ENCODE measurements at regions not wholly inside any gene's neighbourhood (a gene's known extent, or its start where the extent isn't known, plus 50 kb on each side); places are given as distances from the start of the nearest gene placed in this dataset.

DNA sequence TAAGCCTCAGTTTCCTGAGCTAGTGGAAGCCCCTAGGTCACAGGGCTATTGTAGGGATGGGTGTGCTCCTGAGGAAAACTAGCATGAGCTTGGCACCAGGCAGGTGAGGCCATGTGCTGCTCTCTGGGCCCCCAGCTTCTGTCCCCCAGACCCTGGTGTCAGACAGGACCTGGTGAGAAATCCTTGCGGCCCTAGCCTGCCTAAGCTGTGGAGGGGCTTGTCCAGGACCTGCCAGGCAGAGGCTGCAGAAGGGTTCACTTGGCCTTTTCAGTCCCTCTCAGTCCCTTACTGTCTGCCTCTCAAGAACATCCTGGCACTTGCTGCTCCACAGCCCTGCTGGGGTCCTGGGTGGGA, 58.4 kb downstream of the ZFP36L2 start:
- peak overlapping the region; percentile 88 to 96 (median 94) for H3K27ac ChIP-seq
- no peaks in the 10 kb centered on the region for H3K27me3 ChIP-seq
- H3K36me3 ChIP-seq, result no peaks in the 10 kb centered on the region
- no CpG with 5 or more reads among the region's 1 CpG for WGBS, 2 donors (ENCODE audit: low coverage in 1 of 2)
- intact Hi-C loops (cut with DNase I; ENCODE audit: low total_unique reads) (no loop called here), in situ Hi-C loops (cut with MboI; ENCODE audit: low pct_ligation_motif_present in 1 of 4, low pct_unique_long_range_greater_than_20kb in 1 of 4, low sequenced_read_pairs in 3 of 4) (loop anchor here in 2 of 4 donors (5.0 to 10.0 kb wide), 2 partner anchors 47 to 49 kb away; no protein-coding TSS in a partner anchor)
- H3K4me1 ChIP-seq, result peaks cover 27 to 71% (median 49%) of the 10 kb centered on the region in 4 donors
- DNase-seq, result no peak
- no peak overlapping the region for H3K4me3 ChIP-seq
- no peaks in the 10 kb centered on the region for H3K9me3 ChIP-seq
- no peak for TF ChIP-seq POLR2A (IDR thresholded peaks at IDR 0.05)
- TF ChIP-seq, protein P1, sequence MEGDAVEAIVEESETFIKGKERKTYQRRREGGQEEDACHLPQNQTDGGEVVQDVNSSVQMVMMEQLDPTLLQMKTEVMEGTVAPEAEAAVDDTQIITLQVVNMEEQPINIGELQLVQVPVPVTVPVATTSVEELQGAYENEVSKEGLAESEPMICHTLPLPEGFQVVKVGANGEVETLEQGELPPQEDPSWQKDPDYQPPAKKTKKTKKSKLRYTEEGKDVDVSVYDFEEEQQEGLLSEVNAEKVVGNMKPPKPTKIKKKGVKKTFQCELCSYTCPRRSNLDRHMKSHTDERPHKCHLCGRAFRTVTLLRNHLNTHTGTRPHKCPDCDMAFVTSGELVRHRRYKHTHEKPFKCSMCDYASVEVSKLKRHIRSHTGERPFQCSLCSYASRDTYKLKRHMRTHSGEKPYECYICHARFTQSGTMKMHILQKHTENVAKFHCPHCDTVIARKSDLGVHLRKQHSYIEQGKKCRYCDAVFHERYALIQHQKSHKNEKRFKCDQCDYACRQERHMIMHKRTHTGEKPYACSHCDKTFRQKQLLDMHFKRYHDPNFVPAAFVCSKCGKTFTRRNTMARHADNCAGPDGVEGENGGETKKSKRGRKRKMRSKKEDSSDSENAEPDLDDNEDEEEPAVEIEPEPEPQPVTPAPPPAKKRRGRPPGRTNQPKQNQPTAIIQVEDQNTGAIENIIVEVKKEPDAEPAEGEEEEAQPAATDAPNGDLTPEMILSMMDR (IDR thresholded peaks at IDR 0.05), result no peak
- TF ChIP-seq POLR2AphosphoS5 (IDR thresholded peaks at IDR 0.05), result no peak
- TF ChIP-seq EP300 (IDR thresholded peaks at IDR 0.05; ENCODE audit: low read depth), result no peak

DNA sequence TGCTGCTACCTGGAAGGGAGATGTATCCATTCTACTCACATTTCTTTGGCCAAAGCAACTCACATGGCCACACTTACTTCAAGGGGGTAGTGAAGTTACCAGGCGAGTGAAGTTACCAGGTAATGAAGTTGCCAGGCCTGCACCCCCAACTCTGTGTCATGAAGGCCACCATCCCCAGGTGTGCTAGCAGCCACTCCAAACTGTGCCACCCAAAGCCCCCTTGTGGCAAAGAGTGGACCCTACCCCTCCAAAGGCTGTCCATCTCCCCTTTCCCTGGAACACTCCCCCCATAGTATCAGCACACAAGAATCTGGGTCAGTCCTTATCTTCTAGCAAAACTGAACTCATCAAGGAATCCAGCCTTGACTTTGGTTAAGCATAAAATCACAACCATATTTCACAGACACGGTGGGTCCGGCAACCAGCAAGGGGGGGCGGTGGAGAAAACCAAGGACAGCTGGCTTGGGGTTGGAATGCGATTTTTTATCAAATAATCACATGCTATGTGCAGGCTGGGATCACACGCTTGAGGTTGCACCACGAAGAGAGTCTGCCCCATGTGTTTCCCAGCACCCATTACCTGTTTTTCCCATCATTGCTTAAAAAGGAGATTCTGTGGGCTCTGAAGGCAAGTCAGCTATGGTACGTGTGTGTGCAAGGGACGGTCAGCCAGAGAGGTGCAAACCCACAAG, 60.9 kb downstream of the ZFP36L2 start:
- TF ChIP-seq, protein P1 (IDR thresholded peaks at IDR 0.05), result no peak
- TF ChIP-seq POLR2AphosphoS5 (IDR thresholded peaks at IDR 0.05) (no peak), EP300 (IDR thresholded peaks at IDR 0.05; ENCODE audit: low read depth) (no peak), POLR2A (IDR thresholded peaks at IDR 0.05) (no peak)
- no peak for DNase-seq
- Histone ChIP-seq H3K4me3 (no peak overlapping the region), H3K36me3 (no peaks in the 10 kb centered on the region), H3K27ac (peak overlapping the region; percentile 93 to 95 (median 94)), H3K9me3 (no peaks in the 10 kb centered on the region), H3K27me3 (no peaks in the 10 kb centered on the region), H3K4me1 (peaks cover 24 to 75% (median 60%) of the 10 kb centered on the region in 4 donors)
- in situ Hi-C loops (cut with MboI; ENCODE audit: low pct_ligation_motif_present in 1 of 4, low pct_unique_long_range_greater_than_20kb in 1 of 4, low sequenced_read_pairs in 3 of 4), result loop anchor here in 2 of 4 donors (5.0 to 10.0 kb wide), 2 partner anchors 49 to 52 kb away; no protein-coding TSS in a partner anchor
- intact Hi-C loops (cut with DNase I; ENCODE audit: low total_unique reads), result no loop called here
- 92% methylated on average over 9 of the region's 9 CpGs; no CpG with 5 or more reads in 1 of the 2 donors for WGBS, 2 donors (ENCODE audit: low coverage in 1 of 2)

DNA sequence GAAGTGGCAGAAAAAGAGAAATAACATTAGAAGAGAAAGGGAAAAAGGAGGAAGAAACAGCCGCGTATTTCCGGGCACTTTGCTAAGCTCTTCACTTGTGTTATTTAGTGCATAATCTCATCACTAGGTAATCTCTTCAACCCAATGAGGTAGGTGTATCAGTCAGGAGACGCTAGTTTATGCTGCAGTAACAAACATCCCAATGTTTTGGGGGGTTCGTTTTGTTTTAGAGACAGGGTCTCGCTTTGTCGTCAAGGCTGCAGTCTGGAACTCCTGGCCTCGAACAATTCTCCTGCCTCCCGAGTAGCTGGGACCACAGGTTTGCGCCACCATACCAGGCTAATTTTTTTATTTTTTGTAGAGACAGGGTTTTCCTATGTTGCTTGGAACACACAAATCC, 61.7 kb downstream of the ZFP36L2 start:
- in situ Hi-C loops (cut with MboI; ENCODE audit: low pct_ligation_motif_present in 1 of 4, low pct_unique_long_range_greater_than_20kb in 1 of 4, low sequenced_read_pairs in 3 of 4) (loop anchor here in 2 of 4 donors (5.0 to 10.0 kb wide), 2 partner anchors 50 to 53 kb away; no protein-coding TSS in a partner anchor), intact Hi-C loops (cut with DNase I; ENCODE audit: low total_unique reads) (no loop called here)
- H3K4me1 ChIP-seq, result peaks cover 19 to 75% (median 60%) of the 10 kb centered on the region in 4 donors
- H3K4me3 ChIP-seq, result no peak overlapping the region
- H3K27ac ChIP-seq, result peak overlapping the region; percentile 93 to 95 (median 94)
- no peak for TF ChIP-seq POLR2A (IDR thresholded peaks at IDR 0.05)
- TF ChIP-seq EP300 (IDR thresholded peaks at IDR 0.05; ENCODE audit: low read depth), result no peak
- TF ChIP-seq POLR2AphosphoS5 (IDR thresholded peaks at IDR 0.05), result no peak
- TF ChIP-seq, protein P1 (IDR thresholded peaks at IDR 0.05), result no peak
- H3K9me3 ChIP-seq, result no peaks in the 10 kb centered on the region
- no peak for DNase-seq
- 92 to 95% methylated on average over 8 to 10 of the region's 10 CpGs for WGBS, 2 donors (ENCODE audit: low coverage in 1 of 2)
- H3K27me3 ChIP-seq, result no peaks in the 10 kb centered on the region
- H3K36me3 ChIP-seq, result no peaks in the 10 kb centered on the region

DNA sequence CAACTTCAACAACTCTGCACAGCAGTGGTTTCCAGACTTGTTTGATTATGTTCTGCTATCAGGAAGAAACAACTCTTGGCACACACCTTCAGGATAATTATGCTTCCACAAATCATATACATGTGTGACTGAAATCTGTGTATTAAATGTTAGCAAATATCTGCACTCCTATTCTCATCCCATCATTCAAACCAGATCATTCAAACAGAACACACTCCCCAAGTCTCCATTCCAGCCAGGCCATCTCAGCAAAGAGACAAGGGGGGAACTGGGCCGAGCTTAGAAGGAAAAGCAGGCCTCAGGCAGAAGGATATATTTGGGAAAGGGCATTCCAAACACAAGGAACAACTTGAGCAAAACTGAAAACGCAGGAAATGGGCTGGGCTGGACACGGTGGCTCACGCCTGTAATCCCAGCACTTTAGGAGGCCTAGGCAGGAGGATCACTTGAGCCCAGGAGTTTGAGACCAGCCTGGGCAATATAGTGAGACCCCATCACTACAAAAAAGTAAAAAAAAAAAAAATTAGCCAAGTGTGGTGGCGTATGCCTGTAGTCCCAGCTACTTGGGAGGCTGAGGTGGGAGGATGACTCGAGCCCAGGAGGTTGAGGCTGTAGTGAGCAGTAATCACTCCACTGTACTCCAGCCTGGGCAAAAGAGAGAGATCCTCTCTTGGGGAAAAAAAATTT, 62.7 kb downstream of the ZFP36L2 start:
- peak; percentile 36 for DNase-seq
- 34 to 58% methylated on average over 6 of the region's 6 CpGs for WGBS, 2 donors (ENCODE audit: low coverage in 1 of 2)
- H3K27me3 ChIP-seq, result no peaks in the 10 kb centered on the region
- intact Hi-C loops (cut with DNase I; ENCODE audit: low total_unique reads) (no loop called here), in situ Hi-C loops (cut with MboI; ENCODE audit: low pct_ligation_motif_present in 1 of 4, low pct_unique_long_range_greater_than_20kb in 1 of 4, low sequenced_read_pairs in 3 of 4) (loop anchor here in 1 of 4 donors (10.0 kb wide), 1 partner anchor 51 kb away; no protein-coding TSS in a partner anchor)
- no peak overlapping the region for H3K4me3 ChIP-seq
- no peaks in the 10 kb centered on the region for H3K9me3 ChIP-seq
- peak overlapping the region; percentile 93 to 95 (median 94) for H3K27ac ChIP-seq
- peaks cover 20 to 75% (median 61%) of the 10 kb centered on the region in 4 donors for H3K4me1 ChIP-seq
- TF ChIP-seq, protein P1 (IDR thresholded peaks at IDR 0.05), result no peak
- TF ChIP-seq POLR2A (IDR thresholded peaks at IDR 0.05) (no peak), EP300 (IDR thresholded peaks at IDR 0.05; ENCODE audit: low read depth) (no peak), POLR2AphosphoS5 (IDR thresholded peaks at IDR 0.05) (no peak)
- no peaks in the 10 kb centered on the region for H3K36me3 ChIP-seq

Measured in transverse colon (tissue), 4 donors.